ENCODE measurements at regions not wholly inside any gene's neighbourhood (a gene's known extent, or its start where the extent isn't known, plus 50 kb on each side); places are given as distances from the start of the nearest gene placed in this dataset.

DNA sequence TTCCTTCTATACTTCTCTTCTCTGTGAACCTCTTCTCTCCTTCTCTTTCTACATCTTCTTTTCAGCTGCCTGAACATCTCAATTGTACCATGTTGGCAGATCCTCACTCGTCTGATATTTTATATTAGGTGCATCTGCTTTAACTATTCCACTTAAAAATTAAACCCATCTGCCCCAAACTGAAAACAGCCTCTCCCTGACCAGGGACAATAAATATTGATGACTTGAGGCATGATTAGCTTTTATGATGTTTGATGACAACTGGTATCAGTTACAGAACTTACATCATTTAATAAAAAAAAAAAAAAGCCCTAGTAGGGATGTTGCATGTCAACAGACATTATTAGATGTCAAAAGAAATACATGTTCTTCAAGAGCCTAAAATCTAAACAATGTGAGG is 79.8 kb upstream of the HABP2 start:
- H3K27ac ChIP-seq (ENCODE audit: low read length), result no peak overlapping the region
- no peak overlapping the region for H2AFZ ChIP-seq (ENCODE audit: low read length)
- H3F3A ChIP-seq (ENCODE audit: insufficient read depth, low read length), result no peaks in the 10 kb centered on the region
- no peaks in the 10 kb centered on the region for H4K20me1 ChIP-seq (ENCODE audit: insufficient read depth, low read length)
- H3K36me3 ChIP-seq (replicated peaks; ENCODE audit: insufficient read depth, low read length), result no peaks in the 10 kb centered on the region
- H3K79me2 ChIP-seq (ENCODE audit: low read length), result no peaks in the 10 kb centered on the region
- no peak for TF ChIP-seq CTCF (IDR thresholded peaks at IDR 0.05; ENCODE audit: low read length)
- TF ChIP-seq EZH2 (optimal IDR thresholded peaks at IDR 0.05; ENCODE audit: low read depth, low read length), result no peak
- TF ChIP-seq EZH2phosphoT487 (IDR thresholded peaks at IDR 0.05; ENCODE audit: low read length), result no peak
- no peaks in the 10 kb centered on the region for H3K4me1 ChIP-seq (ENCODE audit: low read length)
- DNase-seq, result no peak
- no peak overlapping the region for H3K4me3 ChIP-seq (ENCODE audit: low read length)
- no peaks in the 10 kb centered on the region for H3K9me3 ChIP-seq (replicated peaks; ENCODE audit: insufficient read depth, low read length)
- H3K9ac ChIP-seq (ENCODE audit: low read length), result no peak overlapping the region
- no peaks in the 10 kb centered on the region for H3K27me3 ChIP-seq (replicated peaks; ENCODE audit: insufficient read depth, low read length)
- H3K9me2 ChIP-seq (replicated peaks; ENCODE audit: insufficient read depth, low read length), result no peaks in the 10 kb centered on the region
- no peak overlapping the region for H3K4me2 ChIP-seq (ENCODE audit: low read depth, low read length)

DNA sequence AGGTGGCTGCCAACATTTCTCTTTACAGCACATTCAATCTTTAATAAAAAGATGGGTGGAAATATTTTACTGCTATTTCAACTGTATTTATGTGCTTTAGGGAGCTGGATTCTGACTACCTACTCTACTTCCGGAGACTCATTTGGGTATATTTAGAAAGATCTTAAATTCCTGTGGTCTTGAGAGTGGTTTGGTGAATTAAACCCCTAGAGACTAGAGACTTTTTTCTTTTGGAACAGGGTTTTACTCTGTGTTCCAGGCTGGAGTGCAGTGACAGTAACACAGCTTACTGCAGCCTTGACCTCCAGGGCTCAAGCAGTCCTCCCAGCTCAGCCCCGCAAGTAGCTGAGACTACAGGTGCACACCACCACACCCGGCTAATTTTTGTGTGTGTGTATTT is 79.0 kb upstream of the HABP2 start:
- no peaks in the 10 kb centered on the region for H4K20me1 ChIP-seq (ENCODE audit: insufficient read depth, low read length)
- H3K4me1 ChIP-seq (ENCODE audit: low read length), result no peaks in the 10 kb centered on the region
- H3K9me3 ChIP-seq (replicated peaks; ENCODE audit: insufficient read depth, low read length), result no peaks in the 10 kb centered on the region
- H3K27me3 ChIP-seq (replicated peaks; ENCODE audit: insufficient read depth, low read length), result no peaks in the 10 kb centered on the region
- H3F3A ChIP-seq (ENCODE audit: insufficient read depth, low read length), result no peaks in the 10 kb centered on the region
- no peak overlapping the region for H3K9ac ChIP-seq (ENCODE audit: low read length)
- TF ChIP-seq EZH2phosphoT487 (IDR thresholded peaks at IDR 0.05; ENCODE audit: low read length) (no peak), CTCF (IDR thresholded peaks at IDR 0.05; ENCODE audit: low read length) (no peak), EZH2 (optimal IDR thresholded peaks at IDR 0.05; ENCODE audit: low read depth, low read length) (no peak)
- no peak overlapping the region for H3K4me2 ChIP-seq (ENCODE audit: low read depth, low read length)
- no peaks in the 10 kb centered on the region for H3K79me2 ChIP-seq (ENCODE audit: low read length)
- H3K4me3 ChIP-seq (ENCODE audit: low read length), result no peak overlapping the region
- H3K27ac ChIP-seq (ENCODE audit: low read length), result no peak overlapping the region
- H3K36me3 ChIP-seq (replicated peaks; ENCODE audit: insufficient read depth, low read length), result no peaks in the 10 kb centered on the region
- H2AFZ ChIP-seq (ENCODE audit: low read length), result no peak overlapping the region
- no peaks in the 10 kb centered on the region for H3K9me2 ChIP-seq (replicated peaks; ENCODE audit: insufficient read depth, low read length)
- DNase-seq, result no peak

- Histone ChIP-seq H3K4me3 (ENCODE audit: low read length) (no peak overlapping the region), H3K4me1 (ENCODE audit: low read length) (no peaks in the 10 kb centered on the region), H3K36me3 (replicated peaks; ENCODE audit: insufficient read depth, low read length) (no peaks in the 10 kb centered on the region), H3K9ac (ENCODE audit: low read length) (no peak overlapping the region), H3K27me3 (replicated peaks; ENCODE audit: insufficient read depth, low read length) (no peaks in the 10 kb centered on the region), H4K20me1 (ENCODE audit: insufficient read depth, low read length) (no peaks in the 10 kb centered on the region), H2AFZ (ENCODE audit: low read length) (no peak overlapping the region), H3F3A (ENCODE audit: insufficient read depth, low read length) (no peaks in the 10 kb centered on the region), H3K9me2 (replicated peaks; ENCODE audit: insufficient read depth, low read length) (no peaks in the 10 kb centered on the region), H3K4me2 (ENCODE audit: low read depth, low read length) (no peak overlapping the region), H3K79me2 (ENCODE audit: low read length) (no peaks in the 10 kb centered on the region), H3K9me3 (replicated peaks; ENCODE audit: insufficient read depth, low read length) (no peaks in the 10 kb centered on the region), H3K27ac (ENCODE audit: low read length) (no peak overlapping the region)
- no peak for DNase-seq
- TF ChIP-seq CTCF (IDR thresholded peaks at IDR 0.05; ENCODE audit: low read length) (no peak), EZH2phosphoT487 (IDR thresholded peaks at IDR 0.05; ENCODE audit: low read length) (no peak), EZH2 (optimal IDR thresholded peaks at IDR 0.05; ENCODE audit: low read depth, low read length) (no peak)
Observed at GRCh38 chr10:113474752-113475151, 78.1 kb upstream of the HABP2 start.

Data from MM.1S (cell line).